ENCODE measurements at regions not wholly inside any gene's neighbourhood (a gene's known extent, or its start where the extent isn't known, plus 50 kb on each side); places are given as distances from the start of the nearest gene placed in this dataset.

DNA sequence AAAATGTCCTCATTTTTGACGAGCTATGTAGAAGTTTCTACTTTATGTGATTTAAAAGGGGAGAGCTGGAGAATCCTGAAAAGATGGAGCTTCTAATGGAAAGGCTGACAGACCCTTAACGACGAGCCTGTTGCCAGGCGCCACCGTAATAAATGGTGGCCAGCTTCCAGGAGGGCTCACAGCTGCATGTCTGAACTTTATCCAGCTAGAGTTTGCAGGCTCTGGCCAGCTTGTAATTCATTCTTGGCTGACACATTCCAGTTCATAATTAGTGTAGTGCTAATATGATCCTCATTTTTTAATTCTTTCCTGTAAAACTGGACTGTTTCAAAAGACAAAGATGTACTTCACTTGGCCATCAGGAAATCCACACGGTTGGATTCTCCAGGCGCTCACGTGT lies 246.7 kb downstream of the GAS1 start:
- TF ChIP-seq, protein P1, sequence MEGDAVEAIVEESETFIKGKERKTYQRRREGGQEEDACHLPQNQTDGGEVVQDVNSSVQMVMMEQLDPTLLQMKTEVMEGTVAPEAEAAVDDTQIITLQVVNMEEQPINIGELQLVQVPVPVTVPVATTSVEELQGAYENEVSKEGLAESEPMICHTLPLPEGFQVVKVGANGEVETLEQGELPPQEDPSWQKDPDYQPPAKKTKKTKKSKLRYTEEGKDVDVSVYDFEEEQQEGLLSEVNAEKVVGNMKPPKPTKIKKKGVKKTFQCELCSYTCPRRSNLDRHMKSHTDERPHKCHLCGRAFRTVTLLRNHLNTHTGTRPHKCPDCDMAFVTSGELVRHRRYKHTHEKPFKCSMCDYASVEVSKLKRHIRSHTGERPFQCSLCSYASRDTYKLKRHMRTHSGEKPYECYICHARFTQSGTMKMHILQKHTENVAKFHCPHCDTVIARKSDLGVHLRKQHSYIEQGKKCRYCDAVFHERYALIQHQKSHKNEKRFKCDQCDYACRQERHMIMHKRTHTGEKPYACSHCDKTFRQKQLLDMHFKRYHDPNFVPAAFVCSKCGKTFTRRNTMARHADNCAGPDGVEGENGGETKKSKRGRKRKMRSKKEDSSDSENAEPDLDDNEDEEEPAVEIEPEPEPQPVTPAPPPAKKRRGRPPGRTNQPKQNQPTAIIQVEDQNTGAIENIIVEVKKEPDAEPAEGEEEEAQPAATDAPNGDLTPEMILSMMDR (IDR thresholded peaks at IDR 0.05) = no peak
- no peak for TF ChIP-seq POLR2A (IDR thresholded peaks at IDR 0.05)
